ENCODE measurements at regions not wholly inside any gene's neighbourhood (a gene's known extent, or its start where the extent isn't known, plus 50 kb on each side); places are given as distances from the start of the nearest gene placed in this dataset.

GRCh38 chr2:12178289-12179080 is 432.1 kb downstream of the LPIN1 start:
- DNase-seq (ENCODE audit: low spot score in 2 of 2) (no peak), FAIRE-seq (no peak)

GRCh38 chr2:12180031-12180430 is 433.6 kb downstream of the LPIN1 start:
- FAIRE-seq (no peak), DNase-seq (ENCODE audit: low spot score in 2 of 2) (no peak)

GRCh38 chr2:12183032-12183645 is 436.7 kb downstream of the LPIN1 start:
- DNase-seq (ENCODE audit: low spot score in 2 of 2) (no peak), FAIRE-seq (no peak)

- FAIRE-seq = no peak
These were observed 446.3 kb downstream of the LPIN1 start for GRCh38 chr2:12192762-12193161.

GRCh38 chr2:12194968-12195367 is 448.5 kb downstream of the LPIN1 start:
- FAIRE-seq = no peak
- DNase-seq (ENCODE audit: low spot score in 2 of 2) = no peak

More at GRCh38 chr2:12192762-12193161, 446.3 kb downstream of the LPIN1 start:
- no peak for DNase-seq (ENCODE audit: low spot score in 2 of 2)

GRCh38 chr2:12196495-12196894 is 450.1 kb downstream of the LPIN1 start:
- no peak for FAIRE-seq
- no peak for DNase-seq (ENCODE audit: low spot score in 2 of 2)

GRCh38 chr2:12197133-12197532 is 450.7 kb downstream of the LPIN1 start:
- no peak for DNase-seq (ENCODE audit: low spot score in 2 of 2)
- FAIRE-seq = no peak

- DNase-seq (ENCODE audit: low spot score in 2 of 2) = no peak
- FAIRE-seq = no peak
These were observed 453.2 kb downstream of the LPIN1 start for GRCh38 chr2:12199491-12200211.

GRCh38 chr2:12201369-12201768 is 454.9 kb downstream of the LPIN1 start:
- DNase-seq (ENCODE audit: low spot score in 2 of 2) (no peak), FAIRE-seq (no peak)

GRCh38 chr2:12202313-12203075 is 456.1 kb downstream of the LPIN1 start:
- no peak for FAIRE-seq
- no peak for DNase-seq (ENCODE audit: low spot score in 2 of 2)

GRCh38 chr2:12203528-12203927 is 457.1 kb downstream of the LPIN1 start:
- FAIRE-seq = no peak
- DNase-seq (ENCODE audit: low spot score in 2 of 2) = no peak

GRCh38 chr2:12205086-12205485 is 458.7 kb downstream of the LPIN1 start:
- DNase-seq (ENCODE audit: low spot score in 2 of 2) (no peak), FAIRE-seq (no peak)

GRCh38 chr2:12207491-12207890 is 461.1 kb downstream of the LPIN1 start:
- DNase-seq (ENCODE audit: low spot score in 2 of 2) = no peak
- FAIRE-seq = no peak

- DNase-seq (ENCODE audit: low spot score in 2 of 2) (no peak), FAIRE-seq (no peak)
These were observed 463.8 kb downstream of the LPIN1 start for GRCh38 chr2:12210016-12210933.

GRCh38 chr2:12211326-12212175 is 465.1 kb downstream of the LPIN1 start:
- no peak for DNase-seq (ENCODE audit: low spot score in 2 of 2)

GRCh38 chr2:12212841-12213597 is 466.6 kb downstream of the LPIN1 start:
- FAIRE-seq (no peak), DNase-seq (ENCODE audit: low spot score in 2 of 2) (no peak)

More at GRCh38 chr2:12211326-12212175, 465.1 kb downstream of the LPIN1 start:
- no peak for FAIRE-seq

GRCh38 chr2:12217175-12217574 is 470.7 kb downstream of the LPIN1 start:
- FAIRE-seq = no peak
- DNase-seq (ENCODE audit: low spot score in 2 of 2) = no peak

GRCh38 chr2:12219761-12220160 is 473.3 kb downstream of the LPIN1 start:
- no peak for FAIRE-seq
- DNase-seq (ENCODE audit: low spot score in 2 of 2) = no peak

Data from frontal cortex (tissue), 3 donors.